ENCODE measurements at regions not wholly inside any gene's neighbourhood (a gene's known extent, or its start where the extent isn't known, plus 50 kb on each side); places are given as distances from the start of the nearest gene placed in this dataset.
"Not testable (repeated sequence)": the region's sequence is repeated elsewhere in the genome, so short reads cannot be mapped to it uniquely, and the experiment has no call there.

GRCh38 chr12:67525617-67525884 is 123.0 kb upstream of the DYRK2 start:
- in situ Hi-C loops (cut with MboI; ENCODE audit: low sequenced_read_pairs), result no loop called here

GRCh38 chr12:67526129-67526528 is 122.4 kb upstream of the DYRK2 start:
- in situ Hi-C loops (cut with MboI; ENCODE audit: low sequenced_read_pairs), result no loop called here

- in situ Hi-C loops (cut with MboI; ENCODE audit: low sequenced_read_pairs), result no loop called here
Observed at GRCh38 chr12:67531051-67531450, 117.5 kb upstream of the DYRK2 start.

DNA sequence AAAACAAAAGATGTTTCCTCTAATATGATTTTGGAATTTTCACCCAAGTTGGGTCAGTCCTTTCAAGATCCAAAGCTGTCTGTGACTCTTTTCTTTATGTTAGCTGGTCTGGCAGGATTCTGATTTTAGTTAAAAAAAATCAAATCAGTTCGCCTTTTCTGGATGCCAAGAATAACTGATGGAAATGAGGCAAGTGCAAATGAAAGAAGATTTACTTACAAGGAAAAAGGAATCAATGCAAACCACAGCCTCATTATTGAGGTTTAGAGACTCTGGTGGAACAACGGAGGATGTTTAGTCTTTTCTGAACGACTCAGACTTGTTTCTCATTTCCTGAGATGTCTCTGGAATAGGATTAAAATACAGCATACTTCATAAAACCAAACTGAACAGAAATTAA is 117.0 kb upstream of the DYRK2 start:
- in situ Hi-C loops (cut with MboI; ENCODE audit: low sequenced_read_pairs), result no loop called here

DNA sequence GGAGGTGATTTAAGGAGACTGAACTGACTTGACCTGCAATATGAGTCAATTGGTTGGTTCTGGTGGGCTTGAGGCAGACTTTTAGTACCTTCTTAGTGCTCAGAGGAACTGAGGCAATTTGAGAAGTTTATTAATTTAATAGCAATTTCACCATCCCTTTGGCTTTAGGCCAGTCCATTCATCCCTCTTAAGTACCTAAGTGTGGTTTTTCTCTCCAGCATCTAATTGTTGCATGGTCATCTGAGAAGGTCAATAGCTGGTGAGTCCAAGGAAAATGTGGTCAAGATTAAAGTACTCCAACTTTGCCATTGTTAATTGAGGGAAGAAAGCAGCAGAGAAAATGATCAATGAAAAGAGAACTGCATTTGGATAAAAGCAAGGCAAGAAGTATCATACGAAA is 115.4 kb upstream of the DYRK2 start:
- in situ Hi-C loops (cut with MboI; ENCODE audit: low sequenced_read_pairs), result no loop called here

DNA sequence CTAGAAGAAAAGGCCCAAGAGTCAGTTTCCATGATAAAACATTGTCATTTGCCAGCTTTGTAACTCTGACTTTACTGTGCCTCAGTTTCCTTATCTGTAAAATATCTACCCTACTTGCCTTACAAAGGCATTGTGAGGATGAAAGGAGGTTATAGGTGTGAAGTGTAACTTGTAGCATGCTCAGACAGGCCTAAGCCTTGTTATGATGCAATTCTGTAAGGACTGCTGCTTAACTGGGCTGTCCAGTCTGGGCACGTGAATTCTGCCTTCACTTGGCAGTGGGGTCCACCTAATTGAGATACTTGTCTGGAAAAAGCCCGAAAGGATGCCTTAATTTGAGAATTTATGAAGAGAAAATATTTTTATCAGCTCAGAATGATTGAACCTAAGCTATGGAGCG is 114.5 kb upstream of the DYRK2 start:
- in situ Hi-C loops (cut with MboI; ENCODE audit: low sequenced_read_pairs), result no loop called here

DNA sequence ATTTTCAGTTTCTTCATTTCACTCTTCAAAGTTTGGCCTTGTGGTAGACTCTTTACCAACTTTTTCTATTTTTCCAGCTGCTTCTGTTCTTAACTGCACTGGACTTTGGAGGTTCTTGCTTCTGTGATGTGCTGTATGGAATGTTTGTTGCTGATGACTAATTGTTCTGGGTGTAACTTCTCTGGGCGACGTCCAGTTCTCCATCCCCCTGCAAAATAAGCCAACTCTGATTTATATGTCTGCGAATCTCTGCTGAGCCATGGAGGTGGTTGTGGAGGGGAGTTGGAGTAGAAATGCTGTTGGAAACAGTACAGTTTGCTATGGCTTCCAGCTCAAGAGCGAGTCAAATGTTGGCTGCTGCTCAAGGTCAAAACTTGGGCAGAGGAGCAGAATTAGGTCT is 113.9 kb upstream of the DYRK2 start:
- in situ Hi-C loops (cut with MboI; ENCODE audit: low sequenced_read_pairs), result no loop called here

- in situ Hi-C loops (cut with MboI; ENCODE audit: low sequenced_read_pairs), result no loop called here
Observed at GRCh38 chr12:67535176-67535575, 113.4 kb upstream of the DYRK2 start.

DNA sequence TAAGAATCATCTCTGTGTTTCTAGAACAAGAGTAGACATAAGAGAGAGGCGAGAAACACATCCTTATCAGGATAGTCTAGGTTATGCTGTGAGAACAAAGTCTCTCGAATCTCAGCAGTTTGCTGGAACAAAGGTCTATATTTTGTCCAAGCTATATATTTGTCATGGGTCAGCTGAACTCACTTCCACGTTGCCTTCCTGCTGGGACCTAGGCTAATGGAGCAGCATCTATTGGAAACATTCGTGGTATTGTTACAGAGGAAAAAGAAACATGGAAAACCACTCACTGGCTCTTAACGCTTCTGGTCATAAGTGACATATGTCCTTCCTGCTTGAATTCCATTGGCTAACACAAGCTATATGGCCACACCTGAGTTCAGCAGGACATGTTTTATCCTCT is 112.6 kb upstream of the DYRK2 start:
- in situ Hi-C loops (cut with MboI; ENCODE audit: low sequenced_read_pairs), result no loop called here

DNA sequence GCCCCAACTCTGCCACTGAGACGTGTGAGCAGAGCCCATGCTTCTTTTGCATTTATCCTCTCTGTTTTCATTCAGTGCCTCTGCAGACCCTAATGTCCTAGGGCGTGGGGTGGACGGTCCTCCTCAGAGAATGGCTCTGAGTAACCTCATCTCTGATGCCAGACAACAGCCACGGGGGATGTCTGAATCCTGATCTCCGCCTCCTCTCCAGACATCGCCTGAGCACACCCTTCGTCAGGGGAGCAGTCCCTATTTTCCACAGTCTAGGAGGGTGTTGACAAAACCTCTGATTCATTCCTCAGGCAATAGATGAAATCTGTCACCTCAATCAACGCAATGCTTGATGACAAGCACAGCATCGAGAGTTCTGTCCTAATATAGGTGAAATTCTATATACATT is 109.2 kb upstream of the DYRK2 start:
- in situ Hi-C loops (cut with MboI; ENCODE audit: low sequenced_read_pairs), result no loop called here

- in situ Hi-C loops (cut with MboI; ENCODE audit: low sequenced_read_pairs), result no loop called here
Observed at GRCh38 chr12:67539946-67540345, 108.6 kb upstream of the DYRK2 start.

DNA sequence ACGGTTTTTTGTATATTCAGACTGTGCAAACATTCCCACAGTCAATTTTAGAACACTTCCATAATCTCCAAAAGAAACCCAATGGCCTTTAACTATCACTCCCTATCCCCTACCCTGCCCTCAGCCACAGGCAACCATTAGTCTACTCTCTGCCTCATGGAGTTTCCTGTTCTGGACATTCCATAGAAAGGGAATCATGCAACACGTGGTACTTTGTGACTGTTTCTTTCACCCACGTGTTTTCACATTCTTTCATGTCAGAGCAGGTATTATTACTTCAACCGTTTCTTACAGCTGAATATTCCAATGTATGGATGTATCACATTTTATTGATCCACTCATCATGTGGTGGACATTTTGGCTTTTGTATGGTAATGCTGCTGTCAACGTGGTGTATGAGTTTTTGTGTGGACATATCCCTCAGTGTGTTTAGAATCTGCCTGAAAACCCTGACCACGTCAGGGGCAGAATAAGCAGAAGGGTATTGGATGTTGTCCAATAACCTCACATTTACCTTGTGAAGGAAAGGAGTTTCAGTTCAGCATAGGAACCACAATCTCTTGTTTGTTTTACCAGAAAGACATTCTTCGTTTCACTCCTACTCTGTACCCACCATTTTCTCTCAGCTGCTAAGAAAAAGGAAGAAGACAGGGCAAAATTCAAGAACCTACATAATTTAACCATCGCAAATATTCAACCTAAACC is 107.5 kb upstream of the DYRK2 start:
- in situ Hi-C loops (cut with MboI; ENCODE audit: low sequenced_read_pairs), result no loop called here

- in situ Hi-C loops (cut with MboI; ENCODE audit: low sequenced_read_pairs), result no loop called here
Observed at GRCh38 chr12:67541625-67541991, 106.9 kb upstream of the DYRK2 start.

- in situ Hi-C loops (cut with MboI; ENCODE audit: low sequenced_read_pairs), result no loop called here
Observed at GRCh38 chr12:67543021-67543770, 105.3 kb upstream of the DYRK2 start.

GRCh38 chr12:67545298-67545697 is 103.2 kb upstream of the DYRK2 start:
- in situ Hi-C loops (cut with MboI; ENCODE audit: low sequenced_read_pairs), result no loop called here

GRCh38 chr12:67546746-67547145 is 101.8 kb upstream of the DYRK2 start:
- in situ Hi-C loops (cut with MboI; ENCODE audit: low sequenced_read_pairs), result no loop called here

- in situ Hi-C loops (cut with MboI; ENCODE audit: low sequenced_read_pairs), result not testable (repeated sequence)
Observed at GRCh38 chr12:67555075-67555717, 93.3 kb upstream of the DYRK2 start.

GRCh38 chr12:67558775-67559174 is 89.8 kb upstream of the DYRK2 start:
- in situ Hi-C loops (cut with MboI; ENCODE audit: low sequenced_read_pairs), result no loop called here

GRCh38 chr12:67559751-67560150 is 88.8 kb upstream of the DYRK2 start:
- in situ Hi-C loops (cut with MboI; ENCODE audit: low sequenced_read_pairs), result no loop called here

DNA sequence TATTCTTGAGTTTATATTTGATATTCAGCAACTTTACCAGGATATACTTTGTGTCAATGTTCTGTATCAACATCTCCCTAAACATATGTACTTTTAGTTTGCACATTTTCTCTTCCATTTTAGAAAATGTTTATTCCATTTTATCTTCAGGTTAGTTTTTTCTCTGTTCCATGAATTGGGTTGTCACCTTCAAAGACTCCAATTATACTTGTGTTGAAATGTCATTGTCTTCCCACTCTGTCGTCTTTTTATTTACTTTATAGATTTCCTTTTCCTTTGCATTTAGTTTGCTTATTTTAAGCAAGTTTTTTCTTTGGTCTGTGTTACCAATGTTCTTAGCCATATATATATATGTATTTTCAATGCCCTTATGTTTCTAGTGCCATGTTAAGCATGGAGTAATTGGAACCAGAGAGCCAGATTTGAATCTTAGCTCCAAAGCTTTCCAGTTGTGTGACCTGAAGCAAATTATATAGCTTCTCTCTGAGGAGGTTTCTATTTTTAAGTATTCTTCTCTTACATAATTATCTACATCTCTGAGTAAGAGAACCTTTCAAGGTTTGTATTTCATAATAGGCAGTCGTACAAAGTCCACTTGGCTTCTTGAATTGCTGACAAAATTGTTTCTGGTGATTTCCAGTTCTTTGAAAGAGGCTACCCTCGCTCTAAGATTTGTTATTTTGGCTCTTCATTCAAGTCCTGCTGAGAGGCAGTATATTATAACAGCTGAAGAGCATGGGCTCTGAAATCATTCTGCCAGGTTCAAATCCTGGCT is 85.8 kb upstream of the DYRK2 start:
- in situ Hi-C loops (cut with MboI; ENCODE audit: low sequenced_read_pairs), result no loop called here

DNA sequence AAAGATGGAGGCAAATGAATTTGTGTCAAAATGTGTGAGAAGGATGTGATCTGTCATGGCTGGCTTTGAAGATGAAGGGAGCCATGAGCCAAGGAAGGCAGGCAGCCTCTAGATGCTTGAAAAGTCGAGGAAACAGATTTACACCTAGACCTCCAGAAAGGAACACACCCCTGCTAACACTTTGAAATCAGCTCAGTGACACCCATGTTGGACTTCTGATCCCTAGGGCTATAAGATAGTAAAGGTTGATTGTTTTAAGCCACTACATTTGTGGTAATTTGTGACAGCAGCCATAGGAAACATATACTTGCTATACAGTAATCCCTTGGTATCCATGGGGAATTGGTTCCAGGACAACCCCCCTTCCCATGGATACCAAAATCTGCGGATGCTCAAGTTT is 80.5 kb upstream of the DYRK2 start:
- in situ Hi-C loops (cut with MboI; ENCODE audit: low sequenced_read_pairs), result no loop called here

GRCh38 chr12:67572492-67572891 is 76.1 kb upstream of the DYRK2 start:
- in situ Hi-C loops (cut with MboI; ENCODE audit: low sequenced_read_pairs), result no loop called here

Measured in HL-60/S4 (cell line).